ENCODE measurements at regions not wholly inside any gene's neighbourhood (a gene's known extent, or its start where the extent isn't known, plus 50 kb on each side); places are given as distances from the start of the nearest gene placed in this dataset.

GRCh38 chr20:22951966-22952365, 83.1 kb upstream of the SSTR4 start:
- Histone ChIP-seq H3K4me3 (replicated peaks in 1 of 3; ENCODE audit: insufficient read depth in 1 of 3, low read depth in 2 of 3, low read length in 3 of 3) (no peak overlapping the region), H3K27ac (ENCODE audit: extremely low read length, insufficient read depth, low read length) (no peak overlapping the region), H3K79me2 (ENCODE audit: insufficient read depth, low read length) (no peaks in the 10 kb centered on the region), H3K9ac (ENCODE audit: insufficient read depth, low read depth, low read length) (no peak overlapping the region), H2AFZ (ENCODE audit: low read length) (no peak overlapping the region), H4K20me1 (ENCODE audit: insufficient read depth, low read length) (no peaks in the 10 kb centered on the region), H3K4me2 (ENCODE audit: low read depth, low read length) (no peak overlapping the region), H3K4me1 (ENCODE audit: insufficient read depth, low read length) (no peaks in the 10 kb centered on the region), H3K9me3 (ENCODE audit: low read length) (no peaks in the 10 kb centered on the region), H3K36me3 (replicated peaks in 1 of 2; ENCODE audit: control insufficient read depth in 1 of 2, insufficient read depth in 2 of 2, low read length in 2 of 2) (no peaks in the 10 kb centered on the region), H3K27me3 (ENCODE audit: control insufficient read depth in 1 of 2, insufficient read depth in 2 of 2, low read length in 2 of 2) (peaks cover 0 to 7% of the 10 kb centered on the region in 2 experiments; a peak in 1 of 5 replicates)
- TF ChIP-seq ATF7 (IDR thresholded peaks at IDR 0.05) (peak; percentile 87; the same call in 1 of the 2 replicates), ATF7 (CRISPR knock-in tag; IDR thresholded peaks at IDR 0.05) (no peak), MIER3 (CRISPR knock-in tag; IDR thresholded peaks at IDR 0.05; ENCODE audit: borderline replicate concordance) (no peak)
- POLR2A ChIA-PET = no interaction called here
- in situ Hi-C loops (cut with HindIII; ENCODE audit: extremely low pct_ligation_motif_present, low pct_unique_long_range_greater_than_20kb) = no loop called here
- ATAC-seq (no peak), DNase-seq (ENCODE audit: low spot score) (no peak), FAIRE-seq (no peak)
- WGBS (ENCODE audit: low lambda C conversion rate) = 10% methylated on average over 1 of the region's 1 CpG
- BruUV-seq (replicated peaks) = no TSS peak
- CTCF ChIA-PET (ENCODE audit: low intra/inter-chr PET ratio, low total read pairs) = no interaction called here
- intact Hi-C loops (cut with micrococcal nuclease; ENCODE audit: unreplicated experiment) = no loop called here

GRCh38 chr20:22954661-22955060, 80.5 kb upstream of the SSTR4 start:
- in situ Hi-C loops (cut with HindIII; ENCODE audit: extremely low pct_ligation_motif_present, low pct_unique_long_range_greater_than_20kb) = no loop called here
- no peak overlapping the region for H3K9ac ChIP-seq (ENCODE audit: insufficient read depth, low read depth, low read length)
- no peak for FAIRE-seq

More at GRCh38 chr20:22954661-22955060, 80.5 kb upstream of the SSTR4 start:
- Histone ChIP-seq H3K27me3 (ENCODE audit: control insufficient read depth in 1 of 2, insufficient read depth in 2 of 2, low read length in 2 of 2) (peaks cover 0 to 17% of the 10 kb centered on the region in 2 experiments; a peak in 2 of 5 replicates), H3K27ac (ENCODE audit: extremely low read length, insufficient read depth, low read length) (no peak overlapping the region), H3K9me3 (ENCODE audit: low read length) (no peaks in the 10 kb centered on the region), H3K79me2 (ENCODE audit: insufficient read depth, low read length) (no peaks in the 10 kb centered on the region), H4K20me1 (ENCODE audit: insufficient read depth, low read length) (no peaks in the 10 kb centered on the region), H3K4me1 (ENCODE audit: insufficient read depth, low read length) (no peaks in the 10 kb centered on the region), H3K4me2 (ENCODE audit: low read depth, low read length) (no peak overlapping the region), H2AFZ (ENCODE audit: low read length) (no peak overlapping the region), H3K4me3 (replicated peaks in 1 of 3; ENCODE audit: insufficient read depth in 1 of 3, low read depth in 2 of 3, low read length in 3 of 3) (no peak overlapping the region), H3K36me3 (replicated peaks in 1 of 2; ENCODE audit: control insufficient read depth in 1 of 2, insufficient read depth in 2 of 2, low read length in 2 of 2) (no peaks in the 10 kb centered on the region)
- no peak for DNase-seq (ENCODE audit: low spot score)
- POLR2A ChIA-PET = no interaction called here
- no peak for ATAC-seq
- WGBS (ENCODE audit: low lambda C conversion rate) = 8% methylated on average over 3 of the region's 3 CpGs
- TF ChIP-seq PCBP2 (optimal IDR thresholded peaks at IDR 0.05; ENCODE audit: low read depth, low read length, poor library complexity, severe bottlenecking) (peak; percentile 77), TRIM24 (CRISPR knock-in tag; IDR thresholded peaks at IDR 0.05) (no peak)
- CTCF ChIA-PET (ENCODE audit: low intra/inter-chr PET ratio, low total read pairs) = no interaction called here
- BruUV-seq (replicated peaks) = no TSS peak
- intact Hi-C loops (cut with micrococcal nuclease; ENCODE audit: unreplicated experiment) = no loop called here

Measured in HepG2 (cell line).